22Rv1 (cell line): ENCODE measurements at regions not wholly inside any gene's neighbourhood (a gene's known extent, or its start where the extent isn't known, plus 50 kb on each side); places are given as distances from the start of the nearest gene placed in this dataset.

Experiments
- H3K27ac ChIP-seq: fragments of 450-650 bp; 2 replicates; pipeline ENCODE4 v1.5.1; 2017
- CTCF ChIP-seq: fragments of 450-650 bp; IDR thresholded peaks from 2 replicates; pipeline ENCODE4 v1.5.1; 2017; ENCODE audit warnings: mild to moderate bottlenecking
- ZFX ChIP-seq: fragments of 450-650 bp; IDR thresholded peaks from 2 replicates; pipeline ENCODE4 v1.6.1; 2017; ENCODE audit warnings: antibody characterized with exemption, borderline replicate concordance

GRCh38 chr1:239606850-239607400 lies 220.6 kb downstream of the CHRM3 start:
- TF ChIP-seq ZFX (no peak), CTCF (no peak)
- no peak overlapping the region for H3K27ac ChIP-seq

GRCh38 chr1:239608469-239608868 lies 222.1 kb downstream of the CHRM3 start:
- TF ChIP-seq ZFX: no peak
- TF ChIP-seq CTCF: no peak

DNA sequence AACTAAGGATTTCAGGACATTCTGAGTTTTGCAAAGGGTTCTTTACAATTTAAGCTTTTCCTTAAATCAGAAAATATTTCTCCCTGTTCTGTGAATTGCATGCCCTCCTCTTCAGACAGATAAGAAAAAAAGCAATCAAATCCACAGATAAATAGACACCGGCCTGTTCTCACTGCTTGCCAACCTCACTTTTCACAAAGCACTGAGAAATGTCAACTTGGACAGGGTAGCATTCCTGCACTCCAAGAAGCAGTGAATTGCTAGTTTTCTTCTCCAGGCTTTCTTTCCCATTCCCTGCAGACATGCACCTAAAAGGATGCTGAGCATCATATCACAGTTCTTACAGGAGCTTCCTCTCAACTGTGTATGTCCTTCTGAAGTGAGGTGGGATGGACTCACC lies 226.0 kb downstream of the CHRM3 start:
- H3K27ac ChIP-seq: no peak overlapping the region
- no peak for TF ChIP-seq ZFX
- TF ChIP-seq CTCF: no peak

More at GRCh38 chr1:239608469-239608868, 222.1 kb downstream of the CHRM3 start:
- no peak overlapping the region for H3K27ac ChIP-seq

DNA sequence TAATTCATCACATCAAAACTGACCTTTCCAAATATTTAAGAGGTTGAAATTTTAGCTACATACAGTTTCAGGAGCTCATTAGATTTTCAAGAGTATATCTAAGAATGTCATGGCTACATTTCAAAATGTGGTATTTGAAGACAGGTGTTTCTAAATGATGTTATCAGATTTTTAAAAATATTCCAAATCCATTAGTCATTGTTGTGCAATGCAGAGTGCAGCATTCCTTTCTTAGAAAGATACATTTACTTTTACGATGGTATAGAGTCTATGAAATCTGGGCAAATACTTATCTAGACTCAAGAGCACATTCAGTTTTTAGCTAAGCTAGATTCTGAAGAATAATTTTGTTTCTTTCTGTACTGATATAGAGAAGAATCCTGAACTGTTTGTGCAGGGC lies 230.3 kb downstream of the CHRM3 start:
- TF ChIP-seq CTCF (no peak), ZFX (no peak)
- H3K27ac ChIP-seq: no peak overlapping the region

GRCh38 chr1:239617259-239617658 lies 230.9 kb downstream of the CHRM3 start:
- TF ChIP-seq CTCF (no peak), ZFX (no peak)
- no peak overlapping the region for H3K27ac ChIP-seq

GRCh38 chr1:239617731-239618130 lies 231.4 kb downstream of the CHRM3 start:
- no peak overlapping the region for H3K27ac ChIP-seq
- TF ChIP-seq CTCF: no peak
- no peak for TF ChIP-seq ZFX

- H3K27ac ChIP-seq: no peak overlapping the region
- TF ChIP-seq CTCF (no peak), ZFX (no peak)
Measured at GRCh38 chr1:239619190-239619589, 232.8 kb downstream of the CHRM3 start.
